Ascending aorta (tissue), 2 donors: ENCODE measurements at regions not wholly inside any gene's neighbourhood (a gene's known extent, or its start where the extent isn't known, plus 50 kb on each side); places are given as distances from the start of the nearest gene placed in this dataset.

Experiments used
- DNase-seq, 2 donors: peaks; one replicate each; pipeline ENCODE4 v3.0.0-alpha.2; 2019; ENCODE audit warnings: low spot score in 2 of 2
- H3K27ac ChIP-seq, 2 donors: fragments of 200-600 bp; sonication (generic); one replicate each; pipeline ENCODE4 v1.5.1; 2016 to 2017; ENCODE audit warnings: mild to moderate bottlenecking in 1 of 2
- H3K27me3 ChIP-seq: fragments of 200-600 bp; sonication (generic); one replicate; pipeline ENCODE4 v1.5.1; 2017
- H3K36me3 ChIP-seq, 2 donors: fragments of 200-600 bp; sonication (generic); one replicate each; pipeline ENCODE4 v1.5.1; 2016
- H3K4me1 ChIP-seq, 2 donors: fragments of 200-600 bp; sonication (generic); one replicate each; pipeline ENCODE4 v1.5.1; 2016 to 2017; ENCODE audit warnings: mild to moderate bottlenecking in 1 of 2
- H3K4me3 ChIP-seq, 2 donors: fragments of 200-600 bp; sonication (generic); one replicate each; pipeline ENCODE4 v1.5.1; 2016 to 2017; ENCODE audit warnings: mild to moderate bottlenecking in 1 of 2
- H3K9me3 ChIP-seq, 2 donors: fragments of 200-600 bp; sonication (generic); one replicate each; pipeline ENCODE4 v1.5.1; 2016
- CTCF ChIP-seq, 3 experiments: fragments of 200-600 bp in 2 of 3; fragments of 450-650 bp in 1 of 3; sonication (generic) in 2 of 3; IDR thresholded peaks; one replicate each; pipeline ENCODE4 v1.5.1; 2016 to 2019; ENCODE audit warnings: antibody characterized with exemption in 3 of 3, mild to moderate bottlenecking in 1 of 3, moderate library complexity in 1 of 3
- intact Hi-C: fragments of 100-400 bp; cut with DNase I; formaldehyde crosslinking; loops from one replicate; pipeline ENCODE4 v1.15.1; 2023

- H3K27me3 ChIP-seq, result no peaks in the 10 kb centered on the region
- no peak for TF ChIP-seq CTCF (IDR thresholded peaks at IDR 0.05)
- H3K36me3 ChIP-seq, result no peaks in the 10 kb centered on the region
- no peak overlapping the region for H3K27ac ChIP-seq
- no peak for DNase-seq
- H3K4me3 ChIP-seq, result no peak overlapping the region
- H3K4me1 ChIP-seq, result no peaks in the 10 kb centered on the region
- no peaks in the 10 kb centered on the region for H3K9me3 ChIP-seq
- intact Hi-C loops, result no loop called here
Measured at GRCh38 chr1:63127376-63127775, 195.0 kb upstream of the FOXD3 start.

- Histone ChIP-seq H3K9me3 (no peaks in the 10 kb centered on the region), H3K27me3 (no peaks in the 10 kb centered on the region), H3K27ac (no peak overlapping the region), H3K4me3 (no peak overlapping the region), H3K4me1 (no peaks in the 10 kb centered on the region), H3K36me3 (no peaks in the 10 kb centered on the region)
- no peak for TF ChIP-seq CTCF (IDR thresholded peaks at IDR 0.05)
- intact Hi-C loops, result no loop called here
- no peak for DNase-seq
Measured at GRCh38 chr1:63128556-63128955, 193.8 kb upstream of the FOXD3 start.

GRCh38 chr1:63129184-63129583 lies 193.2 kb upstream of the FOXD3 start:
- Histone ChIP-seq H3K36me3 (no peaks in the 10 kb centered on the region), H3K27me3 (no peaks in the 10 kb centered on the region), H3K4me3 (no peak overlapping the region), H3K4me1 (no peaks in the 10 kb centered on the region), H3K9me3 (no peaks in the 10 kb centered on the region), H3K27ac (no peak overlapping the region)
- intact Hi-C loops, result no loop called here
- no peak for TF ChIP-seq CTCF (IDR thresholded peaks at IDR 0.05)
- no peak for DNase-seq

- Histone ChIP-seq H3K36me3 (no peaks in the 10 kb centered on the region), H3K4me3 (no peak overlapping the region), H3K27ac (no peak overlapping the region), H3K4me1 (no peaks in the 10 kb centered on the region), H3K27me3 (no peaks in the 10 kb centered on the region), H3K9me3 (no peaks in the 10 kb centered on the region)
- intact Hi-C loops, result no loop called here
- TF ChIP-seq CTCF (IDR thresholded peaks at IDR 0.05), result no peak
- no peak for DNase-seq
Measured at GRCh38 chr1:63129855-63130254, 192.5 kb upstream of the FOXD3 start.

GRCh38 chr1:63134501-63135173 lies 187.7 kb upstream of the FOXD3 start:
- no peaks in the 10 kb centered on the region for H3K36me3 ChIP-seq
- intact Hi-C loops, result no loop called here
- H3K4me3 ChIP-seq, result no peak overlapping the region
- no peak for TF ChIP-seq CTCF (IDR thresholded peaks at IDR 0.05)
- DNase-seq, result no peak
- no peaks in the 10 kb centered on the region for H3K4me1 ChIP-seq
- H3K27me3 ChIP-seq, result no peaks in the 10 kb centered on the region
- no peaks in the 10 kb centered on the region for H3K9me3 ChIP-seq
- H3K27ac ChIP-seq, result no peak overlapping the region

GRCh38 chr1:63135174-63135512 lies 187.2 kb upstream of the FOXD3 start:
- no peak overlapping the region for H3K27ac ChIP-seq
- intact Hi-C loops, result no loop called here

More at GRCh38 chr1:63135174-63135512, 187.2 kb upstream of the FOXD3 start:
- H3K36me3 ChIP-seq, result no peaks in the 10 kb centered on the region
- H3K27me3 ChIP-seq, result no peaks in the 10 kb centered on the region
- no peaks in the 10 kb centered on the region for H3K9me3 ChIP-seq
- no peaks in the 10 kb centered on the region for H3K4me1 ChIP-seq
- DNase-seq, result no peak
- no peak for TF ChIP-seq CTCF (IDR thresholded peaks at IDR 0.05)
- H3K4me3 ChIP-seq, result no peak overlapping the region
